Bronchial epithelial cell (primary cell): ENCODE measurements at regions not wholly inside any gene's neighbourhood (a gene's known extent, or its start where the extent isn't known, plus 50 kb on each side); places are given as distances from the start of the nearest gene placed in this dataset.

Source experiments
- DNase-seq: peaks from one replicate; pipeline ENCODE4 v3.0.0-alpha.2; 2010; ENCODE audit warnings: low read depth
- FAIRE-seq: peaks from 2 replicates; lab custom pipeline; 2011; peaks lifted over from hg19 to GRCh38; lab: Jason Lieb, UNC
- H3K27me3 ChIP-seq: 2 replicates; pipeline ENCODE4 v1.5.1; 2011; ENCODE audit warnings: low read length; ENCODE audit not compliant: control insufficient read depth, insufficient read depth
- H3K36me3 ChIP-seq: 2 replicates; pipeline ENCODE4 v1.5.1; 2011; ENCODE audit warnings: low read length; ENCODE audit not compliant: control insufficient read depth, insufficient read depth
- H3K4me3 ChIP-seq: 2 replicates; pipeline ENCODE4 v1.5.1; 2011; ENCODE audit warnings: mild to moderate bottlenecking, low read depth, low read length, control low read depth
- CTCF ChIP-seq: IDR thresholded peaks from 2 replicates; pipeline ENCODE4 v1.5.1; 2011; ENCODE audit warnings: mild to moderate bottlenecking, moderate library complexity, low read length, control low read depth, inconsistent platforms; ENCODE audit not compliant: insufficient read depth, severe bottlenecking

- H3K4me3 ChIP-seq, result no peak overlapping the region
- no peak for FAIRE-seq
- no peaks in the 10 kb centered on the region for H3K27me3 ChIP-seq
- no peak for TF ChIP-seq CTCF
- H3K36me3 ChIP-seq, result no peaks in the 10 kb centered on the region
- no peak for DNase-seq
These were observed 68.6 kb upstream of the RUNX3 start for GRCh38 chr1:24998563-24999245.

GRCh38 chr1:24996983-24997893, 67.2 kb upstream of the RUNX3 start:
- peak; percentile 13 for FAIRE-seq
- Histone ChIP-seq H3K4me3 (no peak overlapping the region), H3K36me3 (no peaks in the 10 kb centered on the region), H3K27me3 (no peaks in the 10 kb centered on the region)
- DNase-seq, result no peak
- no peak for TF ChIP-seq CTCF

- no peaks in the 10 kb centered on the region for H3K36me3 ChIP-seq
- TF ChIP-seq CTCF, result no peak
- no peak for FAIRE-seq
These were observed 66.4 kb upstream of the RUNX3 start for GRCh38 chr1:24996456-24996855.

GRCh38 chr1:24995661-24996060, 65.6 kb upstream of the RUNX3 start:
- H3K27me3 ChIP-seq, result no peaks in the 10 kb centered on the region
- no peaks in the 10 kb centered on the region for H3K36me3 ChIP-seq
- FAIRE-seq, result no peak
- no peak for TF ChIP-seq CTCF
- no peak for DNase-seq
- no peak overlapping the region for H3K4me3 ChIP-seq

More at GRCh38 chr1:24996456-24996855, 66.4 kb upstream of the RUNX3 start:
- no peak for DNase-seq
- H3K27me3 ChIP-seq, result no peaks in the 10 kb centered on the region
- H3K4me3 ChIP-seq, result no peak overlapping the region

- Histone ChIP-seq H3K27me3 (peaks cover 2% of the 10 kb centered on the region), H3K36me3 (no peaks in the 10 kb centered on the region), H3K4me3 (no peak overlapping the region)
- DNase-seq (no peak), FAIRE-seq (no peak)
- no peak for TF ChIP-seq CTCF
These were observed 65.1 kb upstream of the RUNX3 start for GRCh38 chr1:24995140-24995539.
